PC-9 (cell line): ENCODE measurements at regions not wholly inside any gene's neighbourhood (a gene's known extent, or its start where the extent isn't known, plus 50 kb on each side); places are given as distances from the start of the nearest gene placed in this dataset.

Experiments used
- BruUV-seq: library from RNA; stranded (reverse); fragments of 400-500 nt; replicated peaks from 2 replicates; lab custom pipeline; 2021; lab: Mats Ljungman, UMichigan
- CTCF ChIA-PET: fragments of 300-600 bp; sonication (Branson Sonifier 250); formaldehyde crosslinking; loops from one replicate; lab custom pipeline; 2022; ENCODE audit warnings: antibody characterized with exemption; lab: Charles Lee
- POLR2A ChIA-PET: fragments of 300-600 bp; sonication (Branson Sonifier 250); formaldehyde crosslinking; loops from one replicate; lab custom pipeline; 2022; ENCODE audit warnings: antibody characterized with exemption; ENCODE audit not compliant: unreplicated experiment; lab: Charles Lee
- DNase-seq, 2 experiments: peaks; one replicate each; pipeline versions ENCODE4 v3.0.0 to v3.0.0-alpha.2; 2015 to 2022; ENCODE audit warnings: mixed read lengths in 1 of 2
- H2AFZ ChIP-seq: fragments of 200-600 bp; sonication (generic); 2 replicates; pipeline ENCODE4 v1.8.1; 2017; ENCODE audit warnings: antibody characterized with exemption
- H3F3A ChIP-seq: fragments of 200-600 bp; sonication (generic); 2 replicates; pipeline ENCODE4 v1.8.1; 2017; ENCODE audit warnings: antibody characterized with exemption, mild to moderate bottlenecking, low read depth; ENCODE audit not compliant: insufficient read depth
- H3K27ac ChIP-seq: fragments of 200-600 bp; sonication (generic); 2 replicates; pipeline ENCODE4 v1.6.1; 2016; ENCODE audit warnings: mixed run types
- H3K27me3 ChIP-seq: fragments of 200-600 bp; sonication (generic); 2 replicates; pipeline ENCODE4 v1.6.1; 2016; ENCODE audit warnings: low read depth, mixed run types; ENCODE audit not compliant: insufficient read depth
- H3K36me3 ChIP-seq: fragments of 200-600 bp; sonication (generic); 2 replicates; pipeline ENCODE4 v1.6.1; 2016; ENCODE audit warnings: low read depth, mixed run types
- H3K4me1 ChIP-seq: fragments of 200-600 bp; sonication (generic); replicated peaks from 2 replicates; pipeline ENCODE4 v1.6.1; 2016; ENCODE audit warnings: mixed run types; ENCODE audit not compliant: insufficient read depth
- H3K4me2 ChIP-seq: fragments of 200-600 bp; sonication (generic); 2 replicates; pipeline ENCODE4 v1.6.1; 2017; ENCODE audit warnings: mixed run types
- H3K4me3 ChIP-seq: fragments of 200-600 bp; sonication (generic); 2 replicates; pipeline ENCODE4 v1.6.1; 2016; ENCODE audit warnings: mixed run types
- H3K79me2 ChIP-seq: fragments of 200-600 bp; sonication (generic); 2 replicates; pipeline ENCODE4 v1.6.1; 2017; ENCODE audit warnings: low read depth, mixed run types
- H3K9me2 ChIP-seq: fragments of 200-600 bp; sonication (generic); 2 replicates; pipeline ENCODE4 v1.8.1; 2017; ENCODE audit warnings: mild to moderate bottlenecking; ENCODE audit not compliant: insufficient read depth
- H3K9me3 ChIP-seq: fragments of 200-600 bp; sonication (generic); 2 replicates; pipeline ENCODE4 v1.8.1; 2016; ENCODE audit warnings: low read depth; ENCODE audit not compliant: insufficient read depth
- H4K20me1 ChIP-seq: fragments of 200-600 bp; sonication (generic); 2 replicates; pipeline ENCODE4 v1.8.1; 2017; ENCODE audit not compliant: insufficient read depth
- EZH2 ChIP-seq: fragments of 200-600 bp; sonication (generic); IDR thresholded peaks from 2 replicates; pipeline ENCODE4 v1.8.0; 2017; ENCODE audit warnings: antibody characterized with exemption, low read depth
- intact Hi-C: fragments of 100-400 bp; cut with micrococcal nuclease; formaldehyde crosslinking; loops from one replicate; pipeline ENCODE4 v1.10.0; 2022; ENCODE audit not compliant: unreplicated experiment
- TF ChIP-seq, protein P1 (sequence below): fragments of 200-600 bp; sonication (generic); conservative IDR thresholded peaks from 2 replicates; pipeline ENCODE4 v1.6.1; 2017; ENCODE audit warnings: mixed run types, antibody characterized with exemption, mild to moderate bottlenecking, moderate library complexity

DNA sequence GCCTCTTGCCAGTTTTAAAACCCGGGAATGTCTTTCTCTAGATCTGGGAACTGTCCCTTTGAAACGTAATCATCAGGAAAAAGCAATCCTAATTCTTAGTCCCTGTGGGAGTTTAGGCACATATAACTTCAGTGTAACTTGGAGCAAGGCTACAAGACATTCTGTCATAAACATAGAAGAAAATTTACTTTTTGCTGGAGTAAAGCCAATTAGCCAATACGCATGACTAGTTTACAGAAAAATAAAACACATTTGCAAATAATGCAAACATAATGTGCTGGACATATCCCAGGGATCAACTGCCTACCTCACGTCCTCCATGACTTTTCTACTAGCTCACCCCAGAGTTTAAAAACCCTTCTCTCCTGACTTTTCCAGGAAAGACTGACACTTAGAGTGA lies 970.6 kb downstream of the MRPL39 start:
- BruUV-seq = no TSS peak

DNA sequence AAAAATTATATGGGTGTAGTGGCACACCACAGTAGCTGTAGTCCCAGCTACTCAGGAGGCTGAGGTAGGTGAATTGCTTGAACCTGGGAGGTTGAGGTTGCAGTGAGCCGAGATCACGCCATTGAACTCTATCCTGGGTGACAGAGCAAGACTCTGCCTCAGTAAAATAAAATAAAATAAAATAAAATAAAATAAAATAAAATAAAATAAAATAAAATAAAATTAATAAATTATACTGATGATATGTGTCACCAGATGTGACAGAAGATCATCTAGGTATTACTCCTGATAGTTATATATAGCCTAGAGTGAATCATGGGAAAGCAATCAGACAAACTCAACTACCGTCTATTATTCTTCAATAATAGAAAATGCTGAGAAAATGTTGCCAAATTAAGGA lies 972.5 kb downstream of the MRPL39 start:
- H3K9me2 ChIP-seq = no peaks in the 10 kb centered on the region
- no peaks in the 10 kb centered on the region for H3F3A ChIP-seq
- H3K9me3 ChIP-seq = no peaks in the 10 kb centered on the region
- POLR2A ChIA-PET = no interaction called here
- no peaks in the 10 kb centered on the region for H4K20me1 ChIP-seq
- DNase-seq = no peak
- H3K4me3 ChIP-seq = no peak overlapping the region
- H3K36me3 ChIP-seq = no peaks in the 10 kb centered on the region
- BruUV-seq = no TSS peak
- no peak overlapping the region for H3K4me2 ChIP-seq
- H3K4me1 ChIP-seq = no peaks in the 10 kb centered on the region
- no peaks in the 10 kb centered on the region for H3K79me2 ChIP-seq
- H3K27me3 ChIP-seq = no peaks in the 10 kb centered on the region
- H3K27ac ChIP-seq = no peak overlapping the region
- H2AFZ ChIP-seq = no peak overlapping the region
- CTCF ChIA-PET = no interaction called here
- no peak for TF ChIP-seq EZH2
- TF ChIP-seq, protein P1, sequence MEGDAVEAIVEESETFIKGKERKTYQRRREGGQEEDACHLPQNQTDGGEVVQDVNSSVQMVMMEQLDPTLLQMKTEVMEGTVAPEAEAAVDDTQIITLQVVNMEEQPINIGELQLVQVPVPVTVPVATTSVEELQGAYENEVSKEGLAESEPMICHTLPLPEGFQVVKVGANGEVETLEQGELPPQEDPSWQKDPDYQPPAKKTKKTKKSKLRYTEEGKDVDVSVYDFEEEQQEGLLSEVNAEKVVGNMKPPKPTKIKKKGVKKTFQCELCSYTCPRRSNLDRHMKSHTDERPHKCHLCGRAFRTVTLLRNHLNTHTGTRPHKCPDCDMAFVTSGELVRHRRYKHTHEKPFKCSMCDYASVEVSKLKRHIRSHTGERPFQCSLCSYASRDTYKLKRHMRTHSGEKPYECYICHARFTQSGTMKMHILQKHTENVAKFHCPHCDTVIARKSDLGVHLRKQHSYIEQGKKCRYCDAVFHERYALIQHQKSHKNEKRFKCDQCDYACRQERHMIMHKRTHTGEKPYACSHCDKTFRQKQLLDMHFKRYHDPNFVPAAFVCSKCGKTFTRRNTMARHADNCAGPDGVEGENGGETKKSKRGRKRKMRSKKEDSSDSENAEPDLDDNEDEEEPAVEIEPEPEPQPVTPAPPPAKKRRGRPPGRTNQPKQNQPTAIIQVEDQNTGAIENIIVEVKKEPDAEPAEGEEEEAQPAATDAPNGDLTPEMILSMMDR = no peak
- intact Hi-C loops = no loop called here

More for the DNA sequence above, 970.6 kb downstream of the MRPL39 start:
- Histone ChIP-seq H2AFZ (no peak overlapping the region), H3K79me2 (no peaks in the 10 kb centered on the region), H3F3A (no peaks in the 10 kb centered on the region), H3K27me3 (no peaks in the 10 kb centered on the region), H3K27ac (no peak overlapping the region), H3K4me1 (no peaks in the 10 kb centered on the region), H3K4me3 (no peak overlapping the region), H3K4me2 (no peak overlapping the region), H3K9me2 (no peaks in the 10 kb centered on the region), H4K20me1 (no peaks in the 10 kb centered on the region), H3K9me3 (no peaks in the 10 kb centered on the region), H3K36me3 (no peaks in the 10 kb centered on the region)
- intact Hi-C loops = no loop called here
- POLR2A ChIA-PET = no interaction called here
- no peak for DNase-seq
- CTCF ChIA-PET = no interaction called here
- TF ChIP-seq, protein P1 = no peak
- TF ChIP-seq EZH2 = no peak

DNA sequence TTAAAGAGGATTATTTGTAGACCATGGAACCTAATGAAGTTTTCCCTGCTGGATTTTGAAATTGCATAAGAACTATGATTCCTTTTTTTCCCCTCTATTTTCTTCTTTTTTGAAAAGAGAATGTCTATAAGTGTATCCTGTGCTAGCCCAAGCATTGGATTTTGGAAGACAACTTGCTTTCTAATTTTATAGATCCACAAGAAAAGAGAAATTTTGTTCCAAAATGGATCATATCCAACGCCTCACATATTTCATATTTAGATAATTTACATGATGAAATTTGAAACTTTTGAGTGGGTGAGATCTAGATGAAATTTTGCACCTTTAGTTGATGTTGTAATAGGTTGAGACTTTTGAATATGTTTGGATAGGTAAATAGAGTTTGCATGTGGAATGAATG lies 978.7 kb downstream of the MRPL39 start:
- H2AFZ ChIP-seq = no peak overlapping the region
- no peaks in the 10 kb centered on the region for H3K9me3 ChIP-seq
- POLR2A ChIA-PET = interaction anchor here (0.5 kb wide), 1 partner anchor 1139 kb away, joined by 7 read pairs; no protein-coding TSS in a partner anchor

More for the DNA sequence above, 978.7 kb downstream of the MRPL39 start:
- intact Hi-C loops = no loop called here
- H3K36me3 ChIP-seq = no peaks in the 10 kb centered on the region
- DNase-seq = no peak
- no peak overlapping the region for H3K4me2 ChIP-seq
- no TSS peak for BruUV-seq
- CTCF ChIA-PET = no interaction called here
- no peaks in the 10 kb centered on the region for H3K79me2 ChIP-seq
- no peaks in the 10 kb centered on the region for H3K9me2 ChIP-seq
- H3K4me1 ChIP-seq = no peaks in the 10 kb centered on the region
- H3K27me3 ChIP-seq = no peaks in the 10 kb centered on the region
- no peaks in the 10 kb centered on the region for H4K20me1 ChIP-seq
- H3K4me3 ChIP-seq = no peak overlapping the region
- TF ChIP-seq EZH2 = no peak
- TF ChIP-seq, protein P1 = no peak
- H3F3A ChIP-seq = no peaks in the 10 kb centered on the region
- H3K27ac ChIP-seq = no peak overlapping the region
